ENCODE measurements at regions not wholly inside any gene's neighbourhood (a gene's known extent, or its start where the extent isn't known, plus 50 kb on each side); places are given as distances from the start of the nearest gene placed in this dataset.

DNA sequence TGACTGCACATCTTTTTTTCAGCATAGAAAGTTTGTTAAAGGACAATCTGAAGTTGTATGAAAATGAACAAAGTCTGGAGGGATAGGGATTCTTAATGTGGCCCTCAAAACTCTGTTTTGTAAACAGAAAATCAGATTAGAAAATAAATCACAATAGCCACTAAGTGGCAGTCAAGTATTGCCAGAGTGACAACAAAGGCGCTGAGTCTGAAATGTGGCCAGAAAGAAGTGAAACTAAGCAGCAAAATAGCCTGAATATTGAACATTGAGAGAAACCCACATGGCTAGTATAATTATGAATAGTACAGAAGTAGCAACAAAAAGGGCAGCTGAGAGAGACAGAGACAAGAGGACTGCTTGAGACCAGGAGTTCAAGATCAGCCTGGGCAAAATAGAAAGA, 81.1 kb upstream of the CT45A1 start:
- no peak overlapping the region for H2AFZ ChIP-seq (ENCODE audit: low read depth, low read length)
- H3K9me3 ChIP-seq (ENCODE audit: insufficient read depth, low read length): no peaks in the 10 kb centered on the region
- H3K27me3 ChIP-seq (ENCODE audit: low read depth, low read length): 0 out of 2 replicates have a peak, but pooled peaks cover 5% of the 10 kb centered on the region
- no peak overlapping the region for H3K9ac ChIP-seq (ENCODE audit: low read length)
- H4K20me1 ChIP-seq (ENCODE audit: insufficient read depth, low read length): no peaks in the 10 kb centered on the region
- H3K79me2 ChIP-seq (ENCODE audit: low read length): no peaks in the 10 kb centered on the region
- TF ChIP-seq EZH2phosphoT487 (IDR thresholded peaks at IDR 0.05; ENCODE audit: low read depth): no peak
- TF ChIP-seq, protein P1, sequence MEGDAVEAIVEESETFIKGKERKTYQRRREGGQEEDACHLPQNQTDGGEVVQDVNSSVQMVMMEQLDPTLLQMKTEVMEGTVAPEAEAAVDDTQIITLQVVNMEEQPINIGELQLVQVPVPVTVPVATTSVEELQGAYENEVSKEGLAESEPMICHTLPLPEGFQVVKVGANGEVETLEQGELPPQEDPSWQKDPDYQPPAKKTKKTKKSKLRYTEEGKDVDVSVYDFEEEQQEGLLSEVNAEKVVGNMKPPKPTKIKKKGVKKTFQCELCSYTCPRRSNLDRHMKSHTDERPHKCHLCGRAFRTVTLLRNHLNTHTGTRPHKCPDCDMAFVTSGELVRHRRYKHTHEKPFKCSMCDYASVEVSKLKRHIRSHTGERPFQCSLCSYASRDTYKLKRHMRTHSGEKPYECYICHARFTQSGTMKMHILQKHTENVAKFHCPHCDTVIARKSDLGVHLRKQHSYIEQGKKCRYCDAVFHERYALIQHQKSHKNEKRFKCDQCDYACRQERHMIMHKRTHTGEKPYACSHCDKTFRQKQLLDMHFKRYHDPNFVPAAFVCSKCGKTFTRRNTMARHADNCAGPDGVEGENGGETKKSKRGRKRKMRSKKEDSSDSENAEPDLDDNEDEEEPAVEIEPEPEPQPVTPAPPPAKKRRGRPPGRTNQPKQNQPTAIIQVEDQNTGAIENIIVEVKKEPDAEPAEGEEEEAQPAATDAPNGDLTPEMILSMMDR (IDR thresholded peaks at IDR 0.05; ENCODE audit: low read depth, low read length): peak; percentile 65
- H3K4me2 ChIP-seq (ENCODE audit: low read length): 0 out of 2 replicates have a peak overlapping the region, but pooled peaks have one; percentile 15
- H3K27ac ChIP-seq (ENCODE audit: low read length): no peak overlapping the region
- H3K4me1 ChIP-seq (ENCODE audit: low read length): peaks cover 8% of the 10 kb centered on the region
- H3K4me3 ChIP-seq (ENCODE audit: low read length): no peak overlapping the region
- H3K36me3 ChIP-seq (replicated peaks; ENCODE audit: low read depth, low read length): no peaks in the 10 kb centered on the region

DNA sequence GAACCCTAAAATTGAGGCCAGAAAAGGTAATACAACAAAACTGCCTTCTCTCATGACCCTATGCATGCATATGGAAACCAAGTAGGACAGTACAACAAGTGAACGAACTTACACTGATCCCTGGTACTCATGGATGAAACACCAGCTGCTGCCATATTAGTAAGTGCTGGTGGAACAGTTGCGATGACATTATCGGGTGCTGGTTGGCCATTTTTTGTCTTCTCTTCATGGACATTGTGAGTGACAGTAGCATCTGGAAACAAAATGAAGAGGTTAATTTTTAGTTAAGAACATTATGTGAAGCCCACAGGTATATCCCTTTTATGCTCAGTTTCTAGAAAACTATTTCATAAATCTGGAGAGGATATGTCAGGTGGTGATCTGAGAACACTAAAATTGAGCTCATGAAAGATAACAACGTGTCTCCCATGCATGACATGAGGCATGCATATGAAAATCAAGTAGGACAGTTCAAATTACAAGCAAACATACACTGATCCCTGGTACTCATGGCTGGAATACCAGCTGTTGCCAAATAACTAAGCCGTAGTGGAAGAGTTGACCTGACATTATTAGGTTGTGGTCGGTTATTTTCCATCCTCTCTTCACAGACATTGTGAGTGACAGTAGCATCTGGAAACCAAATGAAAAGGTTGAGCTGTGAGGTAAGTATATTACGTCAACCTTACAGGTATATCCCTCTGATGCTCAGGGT, 74.2 kb upstream of the CT45A1 start:
- Histone ChIP-seq H3K27me3 (ENCODE audit: low read depth, low read length) (peaks cover 5% of the 10 kb centered on the region; the same call in 1 of the 2 replicates), H3K36me3 (replicated peaks; ENCODE audit: low read depth, low read length) (no peaks in the 10 kb centered on the region), H2AFZ (ENCODE audit: low read depth, low read length) (no peak overlapping the region), H3K4me2 (ENCODE audit: low read length) (no peak overlapping the region), H3K27ac (ENCODE audit: low read length) (no peak overlapping the region), H4K20me1 (ENCODE audit: insufficient read depth, low read length) (no peaks in the 10 kb centered on the region), H3K9me3 (ENCODE audit: insufficient read depth, low read length) (no peaks in the 10 kb centered on the region), H3K4me3 (ENCODE audit: low read length) (no peak overlapping the region), H3K4me1 (ENCODE audit: low read length) (no peaks in the 10 kb centered on the region), H3K79me2 (ENCODE audit: low read length) (no peaks in the 10 kb centered on the region), H3K9ac (ENCODE audit: low read length) (no peak overlapping the region)
- TF ChIP-seq, protein P1 (IDR thresholded peaks at IDR 0.05; ENCODE audit: low read depth, low read length): no peak
- no peak for TF ChIP-seq EZH2phosphoT487 (IDR thresholded peaks at IDR 0.05; ENCODE audit: low read depth)

DNA sequence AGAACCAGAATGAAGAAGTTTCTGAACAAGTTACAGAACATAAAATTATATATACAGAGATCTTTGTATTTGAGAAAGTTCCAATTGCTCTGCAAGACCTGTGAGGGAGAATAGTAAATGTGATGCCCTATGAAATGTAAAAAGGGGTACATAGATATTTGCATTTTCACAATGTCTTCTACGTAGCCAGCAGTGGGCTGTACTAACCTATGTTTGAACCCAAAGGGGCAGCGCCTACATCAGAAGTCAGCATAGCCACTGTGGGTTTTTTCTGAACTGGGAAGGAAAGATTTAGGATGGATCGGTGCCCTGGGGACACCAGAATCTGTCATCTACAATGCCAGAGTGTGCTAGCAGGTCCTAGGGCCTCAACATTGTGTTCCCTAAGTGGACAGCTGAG, 69.5 kb upstream of the CT45A1 start:
- Histone ChIP-seq H3K4me3 (ENCODE audit: low read length) (no peak overlapping the region), H2AFZ (ENCODE audit: low read depth, low read length) (no peak overlapping the region), H3K36me3 (replicated peaks; ENCODE audit: low read depth, low read length) (no peaks in the 10 kb centered on the region), H3K4me2 (ENCODE audit: low read length) (no peak overlapping the region), H3K9me3 (ENCODE audit: insufficient read depth, low read length) (no peaks in the 10 kb centered on the region), H3K9ac (ENCODE audit: low read length) (no peak overlapping the region), H3K27ac (ENCODE audit: low read length) (no peak overlapping the region), H3K27me3 (ENCODE audit: low read depth, low read length) (no peaks in the 10 kb centered on the region), H3K4me1 (ENCODE audit: low read length) (peaks cover 1% of the 10 kb centered on the region; the same call in 1 of the 2 replicates), H3K79me2 (ENCODE audit: low read length) (no peaks in the 10 kb centered on the region), H4K20me1 (ENCODE audit: insufficient read depth, low read length) (no peaks in the 10 kb centered on the region)
- TF ChIP-seq, protein P1 (IDR thresholded peaks at IDR 0.05; ENCODE audit: low read depth, low read length): no peak
- TF ChIP-seq EZH2phosphoT487 (IDR thresholded peaks at IDR 0.05; ENCODE audit: low read depth): no peak

DNA sequence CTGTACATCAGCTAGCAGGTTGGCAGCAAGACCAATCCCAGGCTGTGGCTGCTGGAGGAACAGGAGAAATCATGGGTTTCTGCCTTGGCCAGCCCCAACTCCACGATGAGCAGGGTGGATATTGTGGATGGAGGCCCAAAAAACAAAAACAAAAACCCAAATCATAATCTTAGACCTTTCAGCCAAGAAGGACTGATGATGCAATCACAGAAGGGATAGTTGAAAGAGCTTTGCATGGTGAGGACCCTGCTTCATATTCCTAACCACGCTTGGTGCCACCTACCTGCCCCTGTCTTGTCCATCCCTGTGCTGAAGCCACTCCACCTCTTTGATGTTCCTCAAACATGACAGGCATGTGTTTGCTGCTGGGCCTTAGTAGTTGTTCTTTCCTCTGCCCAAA, 68.8 kb upstream of the CT45A1 start:
- no peak overlapping the region for H3K4me2 ChIP-seq (ENCODE audit: low read length)
- TF ChIP-seq, protein P1 (IDR thresholded peaks at IDR 0.05; ENCODE audit: low read depth, low read length): no peak
- no peak for TF ChIP-seq EZH2phosphoT487 (IDR thresholded peaks at IDR 0.05; ENCODE audit: low read depth)
- no peak overlapping the region for H2AFZ ChIP-seq (ENCODE audit: low read depth, low read length)
- H3K9ac ChIP-seq (ENCODE audit: low read length): no peak overlapping the region
- H3K27ac ChIP-seq (ENCODE audit: low read length): no peak overlapping the region
- no peaks in the 10 kb centered on the region for H3K9me3 ChIP-seq (ENCODE audit: insufficient read depth, low read length)
- H4K20me1 ChIP-seq (ENCODE audit: insufficient read depth, low read length): no peaks in the 10 kb centered on the region
- no peaks in the 10 kb centered on the region for H3K27me3 ChIP-seq (ENCODE audit: low read depth, low read length)
- H3K4me1 ChIP-seq (ENCODE audit: low read length): peaks cover 8% of the 10 kb centered on the region
- no peaks in the 10 kb centered on the region for H3K36me3 ChIP-seq (replicated peaks; ENCODE audit: low read depth, low read length)
- H3K79me2 ChIP-seq (ENCODE audit: low read length): no peaks in the 10 kb centered on the region
- no peak overlapping the region for H3K4me3 ChIP-seq (ENCODE audit: low read length)

All from OCI-LY3 (cell line).